Thymus (tissue), 11 donors: ENCODE measurements at regions not wholly inside any gene's neighbourhood (a gene's known extent, or its start where the extent isn't known, plus 50 kb on each side); places are given as distances from the start of the nearest gene placed in this dataset.

ENCODE experiments used
- DNase-seq, 9 donors: peaks; one replicate each; pipeline ENCODE4 v3.0.0-alpha.2; 2013; ENCODE audit warnings: low spot score in 9 of 9, low read depth in 6 of 9, missing footprints in 1 of 9
- H3K27ac ChIP-seq, 2 donors: one replicate each; pipeline ENCODE4 v1.5.1; 2013; ENCODE audit warnings: control low read depth in 1 of 2, low read depth in 1 of 2, low read length in 1 of 2, mild to moderate bottlenecking in 1 of 2, moderate library complexity in 1 of 2
- H3K27me3 ChIP-seq, 2 donors: one replicate each; pipeline ENCODE4 v1.5.1; 2013; ENCODE audit warnings: low read length in 1 of 2; ENCODE audit not compliant: control insufficient read depth in 2 of 2, insufficient read depth in 1 of 2
- H3K36me3 ChIP-seq, 2 donors: one replicate each; pipeline ENCODE4 v1.5.1; 2013; ENCODE audit warnings: low read length in 1 of 2, mild to moderate bottlenecking in 1 of 2, moderate library complexity in 1 of 2; ENCODE audit not compliant: control insufficient read depth in 2 of 2, insufficient read depth in 2 of 2
- H3K4me1 ChIP-seq, 2 donors: one replicate each; pipeline ENCODE4 v1.5.1; 2013; ENCODE audit warnings: low read length in 2 of 2; ENCODE audit not compliant: control insufficient read depth in 2 of 2, insufficient read depth in 2 of 2
- H3K4me3 ChIP-seq, 2 donors: one replicate each; pipeline ENCODE4 v1.5.1; 2013; ENCODE audit warnings: low read length in 2 of 2, control low read depth in 1 of 2, mild to moderate bottlenecking in 1 of 2
- H3K9me3 ChIP-seq, 2 donors: one replicate each; pipeline ENCODE4 v1.5.1; 2013; ENCODE audit warnings: low read length in 1 of 2, mild to moderate bottlenecking in 1 of 2; ENCODE audit not compliant: control insufficient read depth in 2 of 2, insufficient read depth in 1 of 2
- WGBS: extraction: QIAGEN DNeasy Blood & Tissue Kit; methylation state at CpG from one replicate; pipeline ENCODE4 v1.1.7; 2013; 5-methylcytosine and 5-hydroxymethylcytosine counted together
- donor health status: healthy.

DNA sequence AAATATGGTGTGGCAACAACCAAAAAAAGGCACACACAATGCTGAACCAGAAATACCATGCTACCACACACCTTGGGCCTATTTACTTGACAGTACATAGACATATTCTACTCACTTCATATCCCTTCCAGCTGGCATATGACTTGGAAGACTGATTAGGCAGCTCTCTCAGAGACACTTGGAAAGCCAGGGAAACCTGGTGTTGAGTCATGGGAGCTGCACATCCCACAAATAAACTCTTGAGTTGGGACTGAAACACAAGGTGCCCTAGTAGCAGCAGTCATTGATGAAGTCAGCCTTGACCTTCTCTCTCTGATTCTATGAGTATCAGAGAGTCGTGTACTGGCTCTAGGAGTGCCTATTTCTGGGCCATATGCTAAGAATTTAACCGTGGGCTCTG, 776.6 kb upstream of the LCORL start:
- no peaks in the 10 kb centered on the region for H3K9me3 ChIP-seq
- no peak for DNase-seq

DNA sequence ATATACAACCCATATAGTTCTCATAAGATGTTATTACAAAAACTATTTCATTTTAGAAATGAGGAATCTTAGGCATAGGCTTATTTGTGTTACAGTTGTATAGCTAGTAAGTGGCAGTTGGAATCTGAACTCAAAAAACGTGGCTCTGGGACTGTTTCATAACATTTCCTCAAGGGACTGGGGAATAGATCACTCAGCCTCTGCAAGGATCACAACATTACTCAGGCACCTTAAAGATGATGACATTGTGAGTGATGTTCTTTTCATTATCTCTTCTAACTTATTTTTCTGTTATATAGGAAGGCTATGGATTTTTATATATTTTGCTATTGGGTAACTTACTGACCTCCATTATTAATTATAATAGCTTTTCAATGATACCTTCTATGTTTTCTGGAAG, 774.2 kb upstream of the LCORL start:
- Histone ChIP-seq H3K27ac (no peak overlapping the region), H3K4me1 (no peaks in the 10 kb centered on the region), H3K27me3 (no peaks in the 10 kb centered on the region), H3K4me3 (no peak overlapping the region), H3K9me3 (no peaks in the 10 kb centered on the region), H3K36me3 (no peaks in the 10 kb centered on the region)
- 64% methylated on average over 1 of the region's 1 CpG for WGBS
- no peak for DNase-seq

More for the DNA sequence above, 776.6 kb upstream of the LCORL start:
- Histone ChIP-seq H3K27me3 (no peaks in the 10 kb centered on the region), H3K36me3 (no peaks in the 10 kb centered on the region), H3K4me1 (no peaks in the 10 kb centered on the region), H3K4me3 (no peak overlapping the region), H3K27ac (no peak overlapping the region)
- 77% methylated on average over 2 of the region's 2 CpGs for WGBS

DNA sequence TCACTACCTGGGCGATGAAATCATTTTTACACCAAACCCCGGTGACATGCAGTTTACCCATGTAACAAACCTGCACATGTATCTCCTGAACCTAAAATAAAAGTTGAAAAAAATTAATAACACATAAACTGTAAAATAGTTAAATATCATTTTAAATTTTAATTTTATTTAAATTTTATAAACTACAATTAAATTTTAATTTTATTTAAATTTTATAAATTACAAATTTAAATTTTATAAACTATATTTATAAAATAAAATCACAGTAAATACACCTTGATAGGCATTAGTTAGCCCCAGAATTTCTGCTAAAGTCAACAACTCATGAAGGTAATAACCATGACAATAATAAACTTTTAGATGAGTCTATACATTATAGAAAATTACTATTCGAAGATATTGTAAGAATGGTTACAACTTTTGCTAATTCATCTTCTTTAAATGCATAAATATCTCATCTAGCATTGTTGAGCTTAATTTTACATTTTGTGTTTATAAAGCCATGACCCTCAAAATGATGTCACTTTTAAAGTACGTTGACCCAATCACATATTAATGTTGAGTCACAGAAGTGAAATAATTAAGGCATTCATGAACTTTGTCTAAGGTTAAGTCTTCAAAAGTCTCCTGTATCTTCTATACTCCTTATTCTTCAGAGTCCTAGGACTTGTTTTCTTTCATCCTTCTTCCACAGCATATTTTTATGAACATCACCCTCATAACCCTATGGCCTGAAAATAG, 755.8 kb upstream of the LCORL start:
- DNase-seq: no peak
- WGBS: 68% methylated on average over 4 of the region's 4 CpGs

DNA sequence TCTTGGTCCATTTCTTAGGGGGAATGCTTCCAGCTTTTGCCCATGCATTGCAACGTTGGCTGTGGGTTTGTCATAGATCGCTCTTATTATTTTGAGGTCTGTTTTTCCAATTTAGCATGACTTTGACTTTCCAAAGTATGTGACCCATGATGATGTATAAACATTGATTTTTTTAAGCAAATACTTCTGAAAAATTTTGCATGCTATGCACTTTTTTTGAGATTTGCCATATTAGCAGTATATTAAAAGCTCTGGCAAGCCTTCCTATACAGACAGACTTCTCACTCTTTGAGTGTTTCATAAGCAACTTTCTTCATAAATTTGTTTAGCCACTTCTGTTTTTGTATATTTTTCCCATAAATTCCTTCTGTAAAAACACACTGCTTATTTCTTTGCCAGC, 746.4 kb upstream of the LCORL start:
- no peak overlapping the region for H3K4me3 ChIP-seq
- H3K27ac ChIP-seq: no peak overlapping the region
- DNase-seq: no peak
- H3K27me3 ChIP-seq: no peaks in the 10 kb centered on the region
- no peaks in the 10 kb centered on the region for H3K4me1 ChIP-seq
- no peaks in the 10 kb centered on the region for H3K36me3 ChIP-seq
- peaks cover 0 to 12% of the 10 kb centered on the region in 2 donors for H3K9me3 ChIP-seq
- 87% methylated on average over 2 of the region's 2 CpGs for WGBS

More for the DNA sequence above, 755.8 kb upstream of the LCORL start:
- Histone ChIP-seq H3K36me3 (no peaks in the 10 kb centered on the region), H3K4me1 (no peaks in the 10 kb centered on the region), H3K27ac (no peak overlapping the region), H3K4me3 (no peak overlapping the region), H3K27me3 (no peaks in the 10 kb centered on the region), H3K9me3 (no peaks in the 10 kb centered on the region)

DNA sequence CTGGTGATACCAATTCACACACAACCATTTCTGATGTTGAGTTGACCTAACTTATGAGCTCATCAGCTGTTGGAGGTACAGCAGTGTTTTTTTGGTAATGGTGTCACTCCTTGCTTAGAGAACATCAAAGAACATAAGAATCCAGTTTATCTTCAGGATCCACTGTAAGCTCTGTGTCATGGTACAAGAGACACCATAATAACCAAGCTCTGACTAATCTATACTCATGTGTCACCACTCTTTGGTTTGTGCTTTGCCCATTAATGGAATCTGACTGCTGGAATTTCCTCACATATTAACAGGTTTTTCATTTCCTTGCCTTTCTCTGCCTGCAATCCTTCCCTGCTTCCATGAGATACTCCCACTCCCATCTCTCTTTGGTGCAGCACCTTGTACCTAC, 735.1 kb upstream of the LCORL start:
- no peak for DNase-seq
- H3K9me3 ChIP-seq: no peaks in the 10 kb centered on the region
- no peaks in the 10 kb centered on the region for H3K36me3 ChIP-seq
- no peak overlapping the region for H3K27ac ChIP-seq
- no peaks in the 10 kb centered on the region for H3K27me3 ChIP-seq
- H3K4me1 ChIP-seq: no peaks in the 10 kb centered on the region
- H3K4me3 ChIP-seq: no peak overlapping the region

DNA sequence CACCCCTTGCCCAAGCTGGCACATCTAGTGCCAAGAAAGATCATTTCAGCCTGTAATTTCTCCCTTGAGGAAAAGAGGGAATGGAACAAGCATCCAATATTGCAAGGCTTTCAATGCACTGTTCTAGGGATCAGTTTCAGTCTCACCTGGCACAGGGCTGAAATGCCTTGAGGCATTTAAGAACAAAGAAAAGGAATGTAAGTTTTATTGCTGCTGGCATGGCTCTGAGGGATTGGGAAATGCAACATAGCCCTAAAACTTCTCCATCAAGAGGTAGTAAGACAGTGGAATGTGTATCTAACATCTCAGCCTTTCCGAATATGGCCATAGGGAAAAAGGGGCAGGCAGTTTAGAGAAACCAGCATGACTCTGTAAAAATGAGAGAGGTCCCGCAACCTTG, 732.6 kb upstream of the LCORL start:
- H3K27me3 ChIP-seq: no peaks in the 10 kb centered on the region
- DNase-seq: no peak
- no peak overlapping the region for H3K27ac ChIP-seq
- no peaks in the 10 kb centered on the region for H3K36me3 ChIP-seq
- H3K9me3 ChIP-seq: no peaks in the 10 kb centered on the region
- WGBS: 93% methylated on average over 2 of the region's 2 CpGs
- no peak overlapping the region for H3K4me3 ChIP-seq
- no peaks in the 10 kb centered on the region for H3K4me1 ChIP-seq

DNA sequence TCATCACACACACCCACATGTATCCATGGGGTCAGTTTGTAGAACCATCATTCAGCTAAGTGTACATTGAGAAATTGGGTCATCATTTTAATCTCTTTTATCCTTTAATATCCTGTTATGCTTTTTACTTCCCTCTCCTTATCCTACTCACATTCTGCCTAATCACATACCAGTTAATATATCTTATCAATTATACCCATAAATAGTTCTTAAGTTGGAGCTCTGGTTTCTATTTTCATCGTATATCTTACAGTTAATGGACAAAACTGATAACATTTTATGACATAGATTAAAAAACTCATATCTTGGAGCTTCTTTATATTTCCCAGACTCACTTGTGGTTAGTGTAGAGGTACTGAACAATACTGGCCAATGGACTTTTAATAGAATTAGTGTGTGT, 729.5 kb upstream of the LCORL start:
- DNase-seq: no peak
- no peaks in the 10 kb centered on the region for H3K4me1 ChIP-seq
- WGBS: 96% methylated on average over 1 of the region's 1 CpG
- H3K27ac ChIP-seq: no peak overlapping the region
- H3K27me3 ChIP-seq: no peaks in the 10 kb centered on the region
- no peaks in the 10 kb centered on the region for H3K9me3 ChIP-seq
- no peaks in the 10 kb centered on the region for H3K36me3 ChIP-seq
- H3K4me3 ChIP-seq: no peak overlapping the region

DNA sequence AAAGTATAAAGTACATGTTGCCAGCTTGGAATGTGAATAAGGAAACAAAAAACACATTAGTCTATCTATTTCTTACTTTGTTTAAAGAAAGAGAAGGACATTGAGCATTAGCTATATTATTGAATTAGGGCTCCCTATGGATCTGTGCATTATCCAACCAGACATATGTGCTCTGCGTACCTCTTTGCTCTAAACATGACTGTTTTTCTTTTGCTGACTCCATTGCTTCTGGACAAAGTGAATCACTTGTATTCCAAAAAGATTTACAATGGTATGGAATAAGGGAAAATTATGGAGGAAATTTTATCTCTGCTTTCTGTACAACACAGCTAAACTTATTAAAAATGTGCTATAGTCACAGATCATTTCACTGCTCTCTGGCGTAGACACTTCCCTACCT, 727.8 kb upstream of the LCORL start:
- Histone ChIP-seq H3K27ac (no peak overlapping the region), H3K36me3 (no peaks in the 10 kb centered on the region), H3K9me3 (no peaks in the 10 kb centered on the region), H3K27me3 (no peaks in the 10 kb centered on the region), H3K4me3 (no peak overlapping the region), H3K4me1 (no peaks in the 10 kb centered on the region)
- no peak for DNase-seq
- 83% methylated on average over 2 of the region's 2 CpGs for WGBS

DNA sequence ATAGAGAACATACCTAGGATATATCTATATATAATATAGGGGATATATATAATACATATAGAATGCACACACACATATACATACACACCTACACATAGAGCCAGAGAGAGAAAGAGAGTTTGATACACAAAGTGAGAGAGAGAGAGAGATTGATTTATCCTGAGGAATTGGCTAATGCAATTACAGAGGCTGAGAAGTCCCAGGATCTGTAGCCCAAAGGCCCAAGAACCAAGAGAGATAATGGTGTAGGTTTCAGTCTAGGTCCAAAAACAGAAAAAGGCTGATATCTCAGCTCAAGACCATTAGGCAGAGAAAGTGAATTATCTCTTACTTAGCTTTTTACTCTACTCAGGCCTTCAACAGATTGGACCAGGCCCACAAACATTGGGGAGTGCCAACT, 715.0 kb upstream of the LCORL start:
- no peak for DNase-seq
- peaks cover 0 to 2% of the 10 kb centered on the region in 2 donors for H3K4me1 ChIP-seq
- no peaks in the 10 kb centered on the region for H3K9me3 ChIP-seq
- no peaks in the 10 kb centered on the region for H3K36me3 ChIP-seq
- no peak overlapping the region for H3K27ac ChIP-seq
- H3K27me3 ChIP-seq: no peaks in the 10 kb centered on the region
- no peak overlapping the region for H3K4me3 ChIP-seq
